Stomach (tissue), 4 donors: ENCODE measurements at regions not wholly inside any gene's neighbourhood (a gene's known extent, or its start where the extent isn't known, plus 50 kb on each side); places are given as distances from the start of the nearest gene placed in this dataset.

ENCODE experiments used
- POLR2A ChIP-seq, 4 donors: fragments of 450-650 bp; IDR thresholded peaks; one replicate each; pipeline ENCODE4 v1.6.1; 2016; ENCODE audit warnings: antibody characterized with exemption in 4 of 4, control low read depth in 2 of 4, mild to moderate bottlenecking in 1 of 4, moderate library complexity in 1 of 4
- POLR2AphosphoS5 ChIP-seq, 3 donors: sonication (generic); formaldehyde crosslinking; IDR thresholded peaks; one replicate each; pipeline ENCODE4 v1.6.1; 2016; ENCODE audit warnings: antibody characterized with exemption in 3 of 3
- TF ChIP-seq, protein P1 (sequence below), 7 experiments: fragments of 450-650 bp in 4 of 7; fragments of 200-600 bp in 3 of 7; sonication (generic) in 3 of 7; IDR thresholded peaks; one replicate each; pipeline ENCODE4 v1.5.1; 2016 to 2019; ENCODE audit warnings: antibody characterized with exemption in 7 of 7, control low read depth in 2 of 7, mild to moderate bottlenecking in 1 of 7

DNA sequence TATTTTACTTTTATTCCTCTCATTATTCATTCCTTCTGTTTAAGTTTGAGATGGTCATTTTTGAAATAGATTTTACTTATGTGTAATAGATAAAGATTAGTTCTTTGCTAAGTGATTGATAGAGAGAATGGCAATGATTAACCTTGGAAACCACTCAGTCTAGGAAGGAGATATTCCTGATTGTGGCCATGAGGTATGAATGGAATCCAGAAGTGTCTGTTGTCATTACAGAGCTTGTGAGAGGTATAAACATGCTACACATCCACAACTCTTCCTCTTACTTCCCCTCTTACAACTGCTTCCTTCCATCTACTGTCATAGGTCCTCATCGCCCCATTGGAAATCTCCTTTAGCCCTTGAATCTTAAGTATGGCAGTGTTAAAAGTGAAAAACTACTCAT, 988.8 kb upstream of the B3GALT2 start:
- TF ChIP-seq, protein P1, sequence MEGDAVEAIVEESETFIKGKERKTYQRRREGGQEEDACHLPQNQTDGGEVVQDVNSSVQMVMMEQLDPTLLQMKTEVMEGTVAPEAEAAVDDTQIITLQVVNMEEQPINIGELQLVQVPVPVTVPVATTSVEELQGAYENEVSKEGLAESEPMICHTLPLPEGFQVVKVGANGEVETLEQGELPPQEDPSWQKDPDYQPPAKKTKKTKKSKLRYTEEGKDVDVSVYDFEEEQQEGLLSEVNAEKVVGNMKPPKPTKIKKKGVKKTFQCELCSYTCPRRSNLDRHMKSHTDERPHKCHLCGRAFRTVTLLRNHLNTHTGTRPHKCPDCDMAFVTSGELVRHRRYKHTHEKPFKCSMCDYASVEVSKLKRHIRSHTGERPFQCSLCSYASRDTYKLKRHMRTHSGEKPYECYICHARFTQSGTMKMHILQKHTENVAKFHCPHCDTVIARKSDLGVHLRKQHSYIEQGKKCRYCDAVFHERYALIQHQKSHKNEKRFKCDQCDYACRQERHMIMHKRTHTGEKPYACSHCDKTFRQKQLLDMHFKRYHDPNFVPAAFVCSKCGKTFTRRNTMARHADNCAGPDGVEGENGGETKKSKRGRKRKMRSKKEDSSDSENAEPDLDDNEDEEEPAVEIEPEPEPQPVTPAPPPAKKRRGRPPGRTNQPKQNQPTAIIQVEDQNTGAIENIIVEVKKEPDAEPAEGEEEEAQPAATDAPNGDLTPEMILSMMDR (IDR thresholded peaks at IDR 0.05) = no peak
- TF ChIP-seq POLR2A (IDR thresholded peaks at IDR 0.05) (no peak), POLR2AphosphoS5 (IDR thresholded peaks at IDR 0.05) (no peak)
